ENCODE measurements at regions not wholly inside any gene's neighbourhood (a gene's known extent, or its start where the extent isn't known, plus 50 kb on each side); places are given as distances from the start of the nearest gene placed in this dataset.

- Histone ChIP-seq H3K79me1 (ENCODE audit: low read depth, low read length) (no peaks in the 10 kb centered on the region), H3K4me1 (ENCODE audit: control insufficient read depth in 2 of 2, insufficient read depth in 1 of 2, low read depth in 1 of 2, low read length in 2 of 2) (no peaks in the 10 kb centered on the region)
These were observed 172.7 kb upstream of the NOL4 start for GRCh38 chr18:34397286-34397896.

DNA sequence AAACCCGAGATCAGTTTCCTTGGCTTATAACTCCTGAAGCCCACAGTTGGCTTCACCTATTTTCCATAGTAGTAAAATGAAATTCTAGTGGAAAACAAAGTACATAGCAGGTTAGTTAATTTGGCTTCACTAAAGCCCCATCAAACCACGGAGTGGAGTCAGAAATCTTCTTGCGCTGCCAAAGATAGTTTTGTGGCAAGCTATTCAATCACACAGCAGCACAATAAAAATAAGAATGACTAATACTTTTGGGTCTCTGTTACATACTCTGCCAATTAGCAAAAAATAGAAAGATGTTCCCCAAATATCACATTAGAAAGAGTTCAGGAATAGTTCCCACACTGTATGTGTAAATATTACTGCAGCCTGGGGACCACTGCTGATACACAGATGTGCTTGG lies 175.2 kb upstream of the NOL4 start:
- no peak overlapping the region for H3K4ac ChIP-seq (ENCODE audit: low read length)
- H3K18ac ChIP-seq (ENCODE audit: low read length) = no peak overlapping the region
- H2BK120ac ChIP-seq (ENCODE audit: low read depth, low read length) = no peak overlapping the region
- H2AFZ ChIP-seq (ENCODE audit: low read length) = no peak overlapping the region
- H3K4me3 ChIP-seq (ENCODE audit: low read length in 2 of 2) = no peak overlapping the region
- DNase-seq (ENCODE audit: low spot score) = no peak
- no peak overlapping the region for H4K91ac ChIP-seq (ENCODE audit: low read depth, low read length, poor library complexity)
- H3K9ac ChIP-seq (ENCODE audit: low read depth, low read length, poor library complexity) = no peak overlapping the region
- H2BK5ac ChIP-seq (ENCODE audit: low read length) = no peak overlapping the region
- H3K4me2 ChIP-seq (ENCODE audit: insufficient read depth, low read length, poor library complexity, severe bottlenecking) = no peak overlapping the region
- no peak overlapping the region for H2AK5ac ChIP-seq (ENCODE audit: low read depth, low read length)
- no peaks in the 10 kb centered on the region for H3K9me3 ChIP-seq (replicated peaks in 1 of 2; ENCODE audit: control insufficient read depth in 2 of 2, insufficient read depth in 1 of 2, low read depth in 1 of 2, low read length in 2 of 2)
- no peaks in the 10 kb centered on the region for H3K79me1 ChIP-seq (ENCODE audit: low read depth, low read length)
- no peak overlapping the region for H3K23ac ChIP-seq (ENCODE audit: low read depth, low read length, poor library complexity)
- no peaks in the 10 kb centered on the region for H3K27me3 ChIP-seq (ENCODE audit: control insufficient read depth in 3 of 3, insufficient read depth in 3 of 3, low read depth in 1 of 3, low read length in 3 of 3)
- no peak overlapping the region for H3K14ac ChIP-seq (ENCODE audit: low read length)
- H3K36me3 ChIP-seq (replicated peaks in 1 of 2; ENCODE audit: control insufficient read depth in 2 of 2, insufficient read depth in 2 of 2, low read length in 2 of 2) = no peaks in the 10 kb centered on the region
- no peak overlapping the region for H2BK15ac ChIP-seq (ENCODE audit: low read length)
- WGBS, 2 donors (ENCODE audit: extremely low coverage in 2 of 2, insufficient read length in 2 of 2, insufficient replicate concordance in 1 of 2) = no CpG with 5 or more reads among the region's 3 CpGs
- H3K27ac ChIP-seq (replicated peaks; ENCODE audit: low read length) = no peak overlapping the region
- no peak overlapping the region for H2BK12ac ChIP-seq (ENCODE audit: low read length)
- H3K4me1 ChIP-seq (ENCODE audit: control insufficient read depth in 2 of 2, insufficient read depth in 1 of 2, low read depth in 1 of 2, low read length in 2 of 2) = no peaks in the 10 kb centered on the region
- no peak overlapping the region for H4K8ac ChIP-seq (ENCODE audit: low read depth, low read length)

More at GRCh38 chr18:34397286-34397896, 172.7 kb upstream of the NOL4 start:
- no peak overlapping the region for H2AFZ ChIP-seq (ENCODE audit: low read length)
- H3K23ac ChIP-seq (ENCODE audit: low read depth, low read length, poor library complexity) = no peak overlapping the region
- no peak overlapping the region for H2BK12ac ChIP-seq (ENCODE audit: low read length)
- H3K4ac ChIP-seq (ENCODE audit: low read length) = no peak overlapping the region
- no peak overlapping the region for H3K18ac ChIP-seq (ENCODE audit: low read length)
- H2AK5ac ChIP-seq (ENCODE audit: low read depth, low read length) = no peak overlapping the region
- no peak overlapping the region for H4K91ac ChIP-seq (ENCODE audit: low read depth, low read length, poor library complexity)
- no peak overlapping the region for H3K14ac ChIP-seq (ENCODE audit: low read length)
- H3K27ac ChIP-seq (replicated peaks; ENCODE audit: low read length) = no peak overlapping the region
- no peaks in the 10 kb centered on the region for H3K27me3 ChIP-seq (ENCODE audit: control insufficient read depth in 3 of 3, insufficient read depth in 3 of 3, low read depth in 1 of 3, low read length in 3 of 3)
- H4K8ac ChIP-seq (ENCODE audit: low read depth, low read length) = no peak overlapping the region
- no peak for DNase-seq (ENCODE audit: low spot score)
- H3K36me3 ChIP-seq (replicated peaks in 1 of 2; ENCODE audit: control insufficient read depth in 2 of 2, insufficient read depth in 2 of 2, low read length in 2 of 2) = no peaks in the 10 kb centered on the region
- H3K9me3 ChIP-seq (replicated peaks in 1 of 2; ENCODE audit: control insufficient read depth in 2 of 2, insufficient read depth in 1 of 2, low read depth in 1 of 2, low read length in 2 of 2) = no peaks in the 10 kb centered on the region
- H3K4me2 ChIP-seq (ENCODE audit: insufficient read depth, low read length, poor library complexity, severe bottlenecking) = no peak overlapping the region
- H3K4me3 ChIP-seq (ENCODE audit: low read length in 2 of 2) = no peak overlapping the region
- no peak overlapping the region for H2BK5ac ChIP-seq (ENCODE audit: low read length)
- no CpG with 5 or more reads among the region's 2 CpGs for WGBS, 2 donors (ENCODE audit: extremely low coverage in 2 of 2, insufficient read length in 2 of 2, insufficient replicate concordance in 1 of 2)
- no peak overlapping the region for H3K9ac ChIP-seq (ENCODE audit: low read depth, low read length, poor library complexity)
- H2BK15ac ChIP-seq (ENCODE audit: low read length) = no peak overlapping the region
- H2BK120ac ChIP-seq (ENCODE audit: low read depth, low read length) = no peak overlapping the region

DNA sequence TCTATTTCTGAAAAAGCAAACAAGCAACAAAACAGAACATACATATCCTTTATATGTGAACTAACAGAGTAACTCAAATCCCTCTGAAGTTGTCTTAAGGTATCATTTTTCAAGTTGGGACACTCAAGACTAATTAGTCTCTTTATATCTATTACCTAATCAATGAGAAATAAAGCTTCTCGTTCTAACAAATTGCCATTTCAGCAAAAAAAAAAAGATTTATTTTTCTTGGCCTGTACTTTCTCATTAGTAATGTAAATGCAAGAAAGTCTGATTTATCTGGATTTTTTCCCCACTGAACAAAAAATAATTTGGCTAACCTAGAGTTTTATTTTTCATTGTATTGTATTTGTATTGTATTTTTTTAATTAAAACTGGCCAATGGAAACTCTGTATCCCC lies 176.1 kb upstream of the NOL4 start:
- H2AK5ac ChIP-seq (ENCODE audit: low read depth, low read length) = no peak overlapping the region
- H3K9ac ChIP-seq (ENCODE audit: low read depth, low read length, poor library complexity) = no peak overlapping the region
- no peak overlapping the region for H3K4me3 ChIP-seq (ENCODE audit: low read length in 2 of 2)
- H3K27ac ChIP-seq (replicated peaks; ENCODE audit: low read length) = no peak overlapping the region
- no peak overlapping the region for H2AFZ ChIP-seq (ENCODE audit: low read length)
- H3K18ac ChIP-seq (ENCODE audit: low read length) = no peak overlapping the region
- H2BK120ac ChIP-seq (ENCODE audit: low read depth, low read length) = no peak overlapping the region
- H3K9me3 ChIP-seq (replicated peaks in 1 of 2; ENCODE audit: control insufficient read depth in 2 of 2, insufficient read depth in 1 of 2, low read depth in 1 of 2, low read length in 2 of 2) = no peaks in the 10 kb centered on the region
- H3K79me1 ChIP-seq (ENCODE audit: low read depth, low read length) = no peaks in the 10 kb centered on the region
- no peak overlapping the region for H4K91ac ChIP-seq (ENCODE audit: low read depth, low read length, poor library complexity)
- no peak overlapping the region for H4K8ac ChIP-seq (ENCODE audit: low read depth, low read length)
- H3K36me3 ChIP-seq (replicated peaks in 1 of 2; ENCODE audit: control insufficient read depth in 2 of 2, insufficient read depth in 2 of 2, low read length in 2 of 2) = no peaks in the 10 kb centered on the region
- H3K4me1 ChIP-seq (ENCODE audit: control insufficient read depth in 2 of 2, insufficient read depth in 1 of 2, low read depth in 1 of 2, low read length in 2 of 2) = no peaks in the 10 kb centered on the region
- no peak overlapping the region for H2BK5ac ChIP-seq (ENCODE audit: low read length)
- H2BK15ac ChIP-seq (ENCODE audit: low read length) = no peak overlapping the region
- H3K27me3 ChIP-seq (ENCODE audit: control insufficient read depth in 3 of 3, insufficient read depth in 3 of 3, low read depth in 1 of 3, low read length in 3 of 3) = no peaks in the 10 kb centered on the region
- no peak overlapping the region for H3K4ac ChIP-seq (ENCODE audit: low read length)
- no peak overlapping the region for H3K14ac ChIP-seq (ENCODE audit: low read length)
- H3K23ac ChIP-seq (ENCODE audit: low read depth, low read length, poor library complexity) = no peak overlapping the region
- H2BK12ac ChIP-seq (ENCODE audit: low read length) = no peak overlapping the region
- H3K4me2 ChIP-seq (ENCODE audit: insufficient read depth, low read length, poor library complexity, severe bottlenecking) = no peak overlapping the region
- WGBS, 2 donors (ENCODE audit: extremely low coverage in 2 of 2, insufficient read length in 2 of 2, insufficient replicate concordance in 1 of 2) = no CpG with 5 or more reads among the region's 1 CpG
- DNase-seq (ENCODE audit: low spot score) = no peak

DNA sequence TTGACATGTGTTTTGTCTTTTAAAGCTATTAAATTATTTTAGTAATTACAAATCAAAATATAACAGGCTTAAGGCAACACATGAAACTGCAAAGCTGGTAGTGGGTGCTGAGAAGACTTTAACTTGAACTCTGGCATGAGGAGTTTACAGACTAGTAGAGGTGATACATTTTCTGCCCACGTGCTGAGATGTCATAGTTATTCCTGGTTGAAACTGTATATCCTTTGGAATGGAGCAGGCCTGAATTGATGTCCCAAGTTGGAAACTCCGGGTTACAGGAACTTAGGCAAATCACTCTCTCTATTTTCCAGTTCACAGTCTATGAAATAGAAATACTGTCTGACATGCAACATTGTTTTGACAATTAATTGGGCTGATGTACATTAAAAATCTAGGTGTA lies 177.1 kb upstream of the NOL4 start:
- H4K8ac ChIP-seq (ENCODE audit: low read depth, low read length) = no peak overlapping the region
- no peaks in the 10 kb centered on the region for H3K27me3 ChIP-seq (ENCODE audit: control insufficient read depth in 3 of 3, insufficient read depth in 3 of 3, low read depth in 1 of 3, low read length in 3 of 3)
- no peak overlapping the region for H2BK120ac ChIP-seq (ENCODE audit: low read depth, low read length)
- no peak overlapping the region for H2BK5ac ChIP-seq (ENCODE audit: low read length)
- no peak overlapping the region for H3K27ac ChIP-seq (replicated peaks; ENCODE audit: low read length)
- no CpG with 5 or more reads among the region's 2 CpGs for WGBS, 2 donors (ENCODE audit: extremely low coverage in 2 of 2, insufficient read length in 2 of 2, insufficient replicate concordance in 1 of 2)
- no peaks in the 10 kb centered on the region for H3K79me1 ChIP-seq (ENCODE audit: low read depth, low read length)
- no peak overlapping the region for H4K91ac ChIP-seq (ENCODE audit: low read depth, low read length, poor library complexity)
- no peak overlapping the region for H3K14ac ChIP-seq (ENCODE audit: low read length)
- no peak overlapping the region for H3K23ac ChIP-seq (ENCODE audit: low read depth, low read length, poor library complexity)
- H3K4me3 ChIP-seq (ENCODE audit: low read length in 2 of 2) = no peak overlapping the region
- no peak overlapping the region for H3K9ac ChIP-seq (ENCODE audit: low read depth, low read length, poor library complexity)
- no peaks in the 10 kb centered on the region for H3K4me1 ChIP-seq (ENCODE audit: control insufficient read depth in 2 of 2, insufficient read depth in 1 of 2, low read depth in 1 of 2, low read length in 2 of 2)
- H2AK5ac ChIP-seq (ENCODE audit: low read depth, low read length) = no peak overlapping the region
- H3K4me2 ChIP-seq (ENCODE audit: insufficient read depth, low read length, poor library complexity, severe bottlenecking) = no peak overlapping the region
- H3K9me3 ChIP-seq (replicated peaks in 1 of 2; ENCODE audit: control insufficient read depth in 2 of 2, insufficient read depth in 1 of 2, low read depth in 1 of 2, low read length in 2 of 2) = no peaks in the 10 kb centered on the region
- no peak overlapping the region for H3K18ac ChIP-seq (ENCODE audit: low read length)
- no peak overlapping the region for H2BK15ac ChIP-seq (ENCODE audit: low read length)
- no peak for DNase-seq (ENCODE audit: low spot score)
- no peak overlapping the region for H3K4ac ChIP-seq (ENCODE audit: low read length)
- no peak overlapping the region for H2BK12ac ChIP-seq (ENCODE audit: low read length)
- H3K36me3 ChIP-seq (replicated peaks in 1 of 2; ENCODE audit: control insufficient read depth in 2 of 2, insufficient read depth in 2 of 2, low read length in 2 of 2) = no peaks in the 10 kb centered on the region
- no peak overlapping the region for H2AFZ ChIP-seq (ENCODE audit: low read length)

All from neuronal stem cell (in vitro differentiated cells).